ENCODE measurements at regions not wholly inside any gene's neighbourhood (a gene's known extent, or its start where the extent isn't known, plus 50 kb on each side); places are given as distances from the start of the nearest gene placed in this dataset.

DNA sequence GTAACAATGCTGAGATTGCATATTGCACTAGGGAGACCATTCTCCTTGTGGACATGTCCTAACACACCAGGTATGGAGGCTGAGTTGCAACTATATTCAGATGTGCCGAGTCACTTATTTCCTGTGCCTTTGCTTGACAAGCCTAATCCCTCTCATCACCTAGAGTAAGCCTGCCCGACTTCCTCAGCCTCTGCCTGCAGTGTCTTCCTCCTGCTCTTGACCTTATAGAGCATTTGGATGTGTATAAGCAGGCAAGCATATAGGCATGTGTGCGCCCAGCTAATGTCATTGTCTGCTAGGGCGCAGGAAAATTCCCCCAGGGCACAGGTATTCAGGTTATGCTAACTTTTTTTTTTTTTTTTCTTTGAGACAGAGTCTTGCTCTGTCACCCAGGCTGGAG is 316.9 kb downstream of the CDH2 start:
- ChIA-PET POLR2A (no interaction called here), CTCF (no interaction called here)
- no peak for DNase-seq (ENCODE audit: extremely low spot score)
- no peak for TF ChIP-seq CTCF (IDR thresholded peaks at IDR 0.05; ENCODE audit: control extremely low read depth, extremely low read depth, low read depth, missing control alignments)

GRCh38 chr18:27856820-27857219 is 320.1 kb downstream of the CDH2 start:
- ChIA-PET POLR2A (no interaction called here), CTCF (no interaction called here)
- no peak for DNase-seq (ENCODE audit: extremely low spot score)
- no peak for TF ChIP-seq CTCF (IDR thresholded peaks at IDR 0.05; ENCODE audit: control extremely low read depth, extremely low read depth, low read depth, missing control alignments)

- ChIA-PET POLR2A (no interaction called here), CTCF (no interaction called here)
- TF ChIP-seq CTCF (IDR thresholded peaks at IDR 0.05; ENCODE audit: control extremely low read depth, extremely low read depth, low read depth, missing control alignments) = no peak
- no peak for DNase-seq (ENCODE audit: extremely low spot score)
Observed at GRCh38 chr18:27855486-27855885, 321.4 kb downstream of the CDH2 start.

DNA sequence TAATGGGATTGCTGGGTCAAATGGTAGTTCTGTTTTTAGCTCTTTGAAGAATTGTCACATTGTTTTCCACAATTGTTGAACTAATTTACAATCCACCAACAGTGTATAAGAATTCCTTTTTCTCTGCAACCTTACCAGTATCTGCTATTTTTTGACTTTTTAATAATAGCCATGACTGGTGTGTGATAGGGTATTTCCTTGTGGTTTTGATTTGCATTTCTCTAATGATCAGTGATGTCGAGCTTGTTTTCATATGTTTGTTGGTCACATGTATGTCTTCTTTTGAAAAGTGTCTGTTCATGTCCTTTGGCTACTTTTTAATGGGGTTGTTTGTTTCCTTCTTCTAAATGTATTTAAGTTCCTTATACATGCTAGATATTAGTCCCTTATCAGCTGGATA is 322.3 kb downstream of the CDH2 start:
- POLR2A ChIA-PET = no interaction called here

DNA sequence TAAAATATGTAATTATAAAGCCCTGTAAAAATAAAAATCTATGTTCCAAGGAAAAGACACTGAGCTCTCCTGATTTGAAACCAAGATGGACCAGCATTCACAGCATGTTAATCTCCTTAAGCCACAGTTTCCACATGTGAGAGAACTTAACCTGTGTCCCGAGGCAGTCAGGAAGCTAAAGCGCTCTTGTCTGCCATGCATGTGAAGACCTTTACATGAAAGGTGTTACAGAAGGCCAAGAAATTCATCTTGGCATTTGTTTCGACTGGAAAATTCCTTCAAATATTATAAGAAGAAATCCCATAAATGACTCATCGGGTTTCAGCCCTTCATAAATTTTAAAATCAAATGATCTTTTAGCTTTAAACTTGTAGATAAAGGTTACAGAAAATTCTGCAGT is 328.6 kb downstream of the CDH2 start:
- no peak for DNase-seq (ENCODE audit: extremely low spot score)
- no peak for TF ChIP-seq CTCF (IDR thresholded peaks at IDR 0.05; ENCODE audit: control extremely low read depth, extremely low read depth, low read depth, missing control alignments)
- ChIA-PET POLR2A (no interaction called here), CTCF (no interaction called here)

More for the DNA sequence above, 322.3 kb downstream of the CDH2 start:
- CTCF ChIA-PET = interaction anchor here (1.2 kb wide), 1 partner anchor 14 kb away, joined by 5 read pairs; no protein-coding TSS in a partner anchor
- no peak for DNase-seq (ENCODE audit: extremely low spot score)
- TF ChIP-seq CTCF (IDR thresholded peaks at IDR 0.05; ENCODE audit: control extremely low read depth, extremely low read depth, low read depth, missing control alignments) = no peak

- no peak for DNase-seq (ENCODE audit: extremely low spot score)
- POLR2A ChIA-PET = no interaction called here
- TF ChIP-seq CTCF (IDR thresholded peaks at IDR 0.05; ENCODE audit: control extremely low read depth, extremely low read depth, low read depth, missing control alignments) = no peak
- CTCF ChIA-PET = no interaction called here
Observed at GRCh38 chr18:27847412-27847811, 329.5 kb downstream of the CDH2 start.

DNA sequence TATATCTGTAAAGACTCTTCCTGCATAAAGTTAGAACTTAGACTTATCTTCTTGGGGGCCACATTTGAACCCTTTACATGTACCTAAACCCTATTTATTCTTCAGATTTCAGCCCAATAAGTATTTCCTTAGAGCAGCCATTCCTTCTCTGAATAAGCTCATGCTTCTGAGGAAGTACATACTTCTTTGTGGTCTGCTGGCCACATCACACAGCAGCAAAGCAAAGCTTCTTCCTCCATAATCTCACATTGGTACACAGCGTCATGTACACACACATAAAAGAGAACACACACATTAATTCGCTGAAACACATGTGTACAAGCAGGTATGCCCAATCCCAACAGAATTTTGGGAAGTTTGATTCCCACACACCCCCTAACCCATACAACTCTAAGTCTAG is 331.0 kb downstream of the CDH2 start:
- ChIA-PET POLR2A (no interaction called here), CTCF (interaction anchor here (1.0 kb wide), 1 partner anchor 8 kb away, joined by 4 read pairs; no protein-coding TSS in a partner anchor)
- TF ChIP-seq CTCF (IDR thresholded peaks at IDR 0.05; ENCODE audit: control extremely low read depth, extremely low read depth, low read depth, missing control alignments) = no peak
- DNase-seq (ENCODE audit: extremely low spot score) = no peak

All from GM10248 (cell line).